AG09309 (cell line): ENCODE measurements at regions not wholly inside any gene's neighbourhood (a gene's known extent, or its start where the extent isn't known, plus 50 kb on each side); places are given as distances from the start of the nearest gene placed in this dataset.
A peak's percentile ranks its signal among the peaks of the same experiment; 100 is the strongest.

Experiments
- DNase-seq: peaks from one replicate; pipeline ENCODE4 v3.0.0-alpha.2; 2010; ENCODE audit warnings: low read depth
- H3K4me3 ChIP-seq: 2 replicates; pipeline ENCODE4 v1.5.1; 2011; ENCODE audit warnings: mild to moderate bottlenecking, low read depth, low read length, moderate library complexity; ENCODE audit not compliant: control insufficient read depth
- CTCF ChIP-seq: IDR thresholded peaks from 2 replicates; pipeline ENCODE4 v1.5.1; 2011; ENCODE audit warnings: mild to moderate bottlenecking, low read depth, low read length, inconsistent platforms; ENCODE audit not compliant: insufficient read depth, control insufficient read depth; ENCODE audit errors: missing control alignments

- H3K4me3 ChIP-seq = no peak overlapping the region
- TF ChIP-seq CTCF = no peak
- DNase-seq = peak; percentile 7
Measured at GRCh38 chr6:82057846-82058554, 189.5 kb downstream of the IBTK start.

- TF ChIP-seq CTCF = no peak
- no peak for DNase-seq
- no peak overlapping the region for H3K4me3 ChIP-seq
Measured at GRCh38 chr6:82056567-82056966, 191.0 kb downstream of the IBTK start.

GRCh38 chr6:82045965-82046756 is 201.4 kb downstream of the IBTK start:
- peak; percentile 18 for TF ChIP-seq CTCF
- DNase-seq = peak; percentile 94
- no peak overlapping the region for H3K4me3 ChIP-seq

- no peak overlapping the region for H3K4me3 ChIP-seq
- no peak for DNase-seq
- peak; percentile 78 for TF ChIP-seq CTCF
Measured at GRCh38 chr6:82040405-82041221, 206.9 kb downstream of the IBTK start.

- no peak for DNase-seq
- TF ChIP-seq CTCF = no peak
- no peak overlapping the region for H3K4me3 ChIP-seq
Measured at GRCh38 chr6:82038631-82039030, 208.9 kb downstream of the IBTK start.

- no peak overlapping the region for H3K4me3 ChIP-seq
- no peak for DNase-seq
- TF ChIP-seq CTCF = no peak
Measured at GRCh38 chr6:82035526-82035925, 212.0 kb downstream of the IBTK start.
